Coronary artery (tissue), 2 donors: ENCODE measurements at regions not wholly inside any gene's neighbourhood (a gene's known extent, or its start where the extent isn't known, plus 50 kb on each side); places are given as distances from the start of the nearest gene placed in this dataset.

Experiments
- DNase-seq: peaks from one replicate; pipeline ENCODE4 v3.0.0-alpha.2; 2017; ENCODE audit warnings: low spot score
- H3K27ac ChIP-seq, 2 donors: fragments of 200-600 bp; sonication (generic); one replicate each; pipeline ENCODE4 v1.5.1; 2016 to 2019
- H3K4me3 ChIP-seq: fragments of 200-600 bp; sonication (generic); 2 replicates; pipeline ENCODE4 v1.5.1; 2016; ENCODE audit warnings: mild to moderate bottlenecking, moderate library complexity
- TF ChIP-seq, protein P1 (sequence below): fragments of 200-600 bp; sonication (generic); IDR thresholded peaks from one replicate; pipeline ENCODE4 v1.5.1; 2019; ENCODE audit warnings: antibody characterized with exemption

- TF ChIP-seq, protein P1, sequence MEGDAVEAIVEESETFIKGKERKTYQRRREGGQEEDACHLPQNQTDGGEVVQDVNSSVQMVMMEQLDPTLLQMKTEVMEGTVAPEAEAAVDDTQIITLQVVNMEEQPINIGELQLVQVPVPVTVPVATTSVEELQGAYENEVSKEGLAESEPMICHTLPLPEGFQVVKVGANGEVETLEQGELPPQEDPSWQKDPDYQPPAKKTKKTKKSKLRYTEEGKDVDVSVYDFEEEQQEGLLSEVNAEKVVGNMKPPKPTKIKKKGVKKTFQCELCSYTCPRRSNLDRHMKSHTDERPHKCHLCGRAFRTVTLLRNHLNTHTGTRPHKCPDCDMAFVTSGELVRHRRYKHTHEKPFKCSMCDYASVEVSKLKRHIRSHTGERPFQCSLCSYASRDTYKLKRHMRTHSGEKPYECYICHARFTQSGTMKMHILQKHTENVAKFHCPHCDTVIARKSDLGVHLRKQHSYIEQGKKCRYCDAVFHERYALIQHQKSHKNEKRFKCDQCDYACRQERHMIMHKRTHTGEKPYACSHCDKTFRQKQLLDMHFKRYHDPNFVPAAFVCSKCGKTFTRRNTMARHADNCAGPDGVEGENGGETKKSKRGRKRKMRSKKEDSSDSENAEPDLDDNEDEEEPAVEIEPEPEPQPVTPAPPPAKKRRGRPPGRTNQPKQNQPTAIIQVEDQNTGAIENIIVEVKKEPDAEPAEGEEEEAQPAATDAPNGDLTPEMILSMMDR, result no peak
- Histone ChIP-seq H3K4me3 (no peak overlapping the region), H3K27ac (no peak overlapping the region)
- no peak for DNase-seq
Measured at GRCh38 chr1:166338105-166338504, 171.3 kb upstream of the FAM78B start.

GRCh38 chr1:166340709-166341108 is 173.9 kb upstream of the FAM78B start:
- DNase-seq, result no peak
- no peak overlapping the region for H3K27ac ChIP-seq
- TF ChIP-seq, protein P1, result no peak
- H3K4me3 ChIP-seq, result no peak overlapping the region

DNA sequence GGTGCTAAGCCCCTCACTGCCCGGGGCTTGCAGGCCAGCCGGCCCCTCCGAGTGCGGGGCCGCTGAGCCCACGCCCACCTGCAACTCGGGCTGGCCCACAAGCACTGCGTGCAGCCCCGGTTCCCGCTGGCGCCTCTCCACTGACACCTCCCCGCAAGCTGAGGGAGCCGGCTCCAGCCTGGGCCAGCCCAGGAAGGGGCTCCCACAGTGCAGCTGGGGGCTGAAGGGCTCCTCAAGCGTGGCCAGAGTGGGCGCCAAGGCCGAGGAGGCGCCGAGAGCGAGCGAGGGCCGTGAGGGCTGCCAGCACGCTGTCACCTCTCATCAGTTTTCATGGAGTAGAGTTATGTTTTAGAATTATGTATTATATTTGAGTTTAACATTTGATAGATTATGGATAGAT is 176.5 kb upstream of the FAM78B start:
- DNase-seq, result no peak
- H3K4me3 ChIP-seq, result no peak overlapping the region
- no peak overlapping the region for H3K27ac ChIP-seq
- TF ChIP-seq, protein P1, result no peak

DNA sequence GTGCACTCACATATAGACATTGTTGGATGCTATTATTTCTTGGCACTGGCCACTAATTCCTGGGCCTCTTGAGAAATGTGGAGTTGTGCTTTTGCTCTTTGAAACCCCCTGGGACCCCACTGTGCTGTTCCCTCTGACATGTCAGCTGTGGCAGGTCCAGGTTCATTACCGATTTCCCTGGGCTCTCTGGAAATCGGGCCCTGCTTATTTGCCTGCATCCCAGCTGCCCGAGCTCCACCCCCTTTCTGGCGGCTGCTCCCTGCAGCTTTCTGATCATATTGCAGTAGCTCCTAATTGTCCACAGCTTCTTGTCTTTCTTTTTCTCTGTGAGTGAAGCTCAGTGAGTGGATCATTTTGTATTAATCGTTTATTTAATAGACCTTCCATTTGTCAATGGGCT is 183.7 kb upstream of the FAM78B start:
- no peak overlapping the region for H3K27ac ChIP-seq
- TF ChIP-seq, protein P1, result no peak
- no peak overlapping the region for H3K4me3 ChIP-seq
- DNase-seq, result no peak

DNA sequence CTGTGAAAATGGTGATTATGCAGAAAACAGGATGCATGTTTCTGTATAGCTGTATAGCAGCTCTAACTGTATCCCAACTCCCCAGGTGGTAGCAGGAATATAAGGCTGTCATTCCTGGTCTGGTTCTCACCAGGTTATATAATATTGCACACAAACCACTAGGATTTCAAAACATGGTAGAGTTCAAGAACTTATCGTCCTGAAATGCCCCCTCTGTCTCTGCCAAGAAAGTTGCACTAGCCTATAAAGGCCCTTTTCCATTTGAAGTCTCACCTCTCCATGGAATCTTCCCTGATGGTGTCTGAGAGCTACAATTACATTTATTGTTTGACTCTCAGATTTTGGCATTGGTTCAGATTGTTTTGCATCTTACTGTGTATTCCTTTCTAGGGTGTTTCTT is 184.9 kb upstream of the FAM78B start:
- DNase-seq, result no peak
- TF ChIP-seq, protein P1, result no peak
- no peak overlapping the region for H3K4me3 ChIP-seq
- no peak overlapping the region for H3K27ac ChIP-seq

GRCh38 chr1:166353213-166353612 is 186.4 kb upstream of the FAM78B start:
- TF ChIP-seq, protein P1, result no peak
- Histone ChIP-seq H3K4me3 (no peak overlapping the region), H3K27ac (no peak overlapping the region)
- DNase-seq, result no peak

DNA sequence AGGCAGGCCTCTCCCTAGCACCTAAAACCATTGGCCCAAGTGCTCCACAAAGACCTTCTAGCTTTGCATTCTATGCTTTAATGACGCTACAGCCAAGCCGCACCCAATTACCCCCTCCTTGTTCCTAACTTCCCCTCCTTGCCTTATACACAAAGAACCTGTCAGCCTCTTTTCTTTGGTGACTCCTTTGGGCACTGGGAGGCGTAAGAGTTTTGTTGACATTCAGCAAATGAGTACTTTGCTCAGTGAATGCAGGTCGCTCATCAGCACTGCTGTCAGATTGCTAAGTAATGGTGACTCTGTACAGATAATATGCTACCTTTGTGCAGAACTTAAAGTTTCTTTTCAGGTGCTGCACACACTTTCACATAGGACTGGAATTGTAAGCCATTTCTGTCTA is 187.6 kb upstream of the FAM78B start:
- no peak overlapping the region for H3K27ac ChIP-seq
- DNase-seq, result no peak
- TF ChIP-seq, protein P1, result no peak
- H3K4me3 ChIP-seq, result no peak overlapping the region
